H9 (cell line): ENCODE measurements at regions not wholly inside any gene's neighbourhood (a gene's known extent, or its start where the extent isn't known, plus 50 kb on each side); places are given as distances from the start of the nearest gene placed in this dataset.
A peak's percentile ranks its signal among the peaks of the same experiment; 100 is the strongest.

ENCODE experiments used
- DNase-seq: peaks from one replicate; pipeline ENCODE4 v3.0.0-alpha.2; 2017
- H2AFZ ChIP-seq: one replicate; pipeline ENCODE4 v1.6.1; 2013; ENCODE audit warnings: mild to moderate bottlenecking, low read length, control low read depth, moderate library complexity
- H2AK5ac ChIP-seq: 2 replicates; pipeline ENCODE4 v1.6.1; 2013; ENCODE audit warnings: low read length, control low read depth, mixed read lengths; ENCODE audit not compliant: insufficient read length
- H2BK120ac ChIP-seq: one replicate; pipeline ENCODE4 v1.6.1; 2013; ENCODE audit warnings: low read depth, mild to moderate bottlenecking, low read length, control low read depth, inconsistent platforms; ENCODE audit not compliant: poor library complexity, severe bottlenecking
- H2BK12ac ChIP-seq: 2 replicates; pipeline ENCODE4 v1.6.1; 2013; ENCODE audit warnings: low read length, control low read depth, mixed read lengths, low read depth; ENCODE audit not compliant: insufficient read length
- H2BK15ac ChIP-seq: 2 replicates; pipeline ENCODE4 v1.6.1; 2013; ENCODE audit warnings: low read depth, low read length, control low read depth
- H2BK20ac ChIP-seq: one replicate; pipeline ENCODE4 v1.6.1; 2013; ENCODE audit warnings: low read depth, mild to moderate bottlenecking, low read length, control low read depth, inconsistent platforms; ENCODE audit not compliant: poor library complexity, severe bottlenecking
- H2BK5ac ChIP-seq: 2 replicates; pipeline ENCODE4 v1.6.1; 2013; ENCODE audit warnings: low read length, control low read depth, mixed read lengths; ENCODE audit not compliant: insufficient read length
- H3K14ac ChIP-seq: 2 replicates; pipeline ENCODE4 v1.6.1; 2013; ENCODE audit warnings: low read length, control low read depth; ENCODE audit not compliant: insufficient read depth
- H3K18ac ChIP-seq: 2 replicates; pipeline ENCODE4 v1.6.1; 2013; ENCODE audit warnings: low read depth, mild to moderate bottlenecking, mixed read lengths, low read length, control low read depth; ENCODE audit not compliant: insufficient read length
- H3K23ac ChIP-seq: 2 replicates; pipeline ENCODE4 v1.6.1; 2013; ENCODE audit warnings: low read length, control low read depth, mixed read lengths, low read depth; ENCODE audit not compliant: insufficient read length
- H3K23me2 ChIP-seq: 2 replicates; pipeline ENCODE4 v1.6.1; 2013; ENCODE audit warnings: low read depth, mild to moderate bottlenecking, mixed read lengths, low read length, control low read depth; ENCODE audit not compliant: insufficient read length, poor library complexity, severe bottlenecking
- H3K27ac ChIP-seq: 2 replicates; pipeline ENCODE4 v1.5.1; 2013; ENCODE audit warnings: low read length, control low read depth, mixed read lengths, low read depth; ENCODE audit not compliant: insufficient read length
- H3K27me3 ChIP-seq: 2 replicates; pipeline ENCODE4 v1.6.1; 2013; ENCODE audit warnings: low read length, control low read depth, inconsistent platforms; ENCODE audit not compliant: insufficient read depth
- H3K4ac ChIP-seq: 2 replicates; pipeline ENCODE4 v1.6.1; 2013; ENCODE audit warnings: low read depth, mild to moderate bottlenecking, control low read depth, inconsistent platforms, low read length, moderate library complexity
- H3K4me1 ChIP-seq: 2 replicates; pipeline ENCODE4 v1.6.1; 2013; ENCODE audit warnings: low read length, control low read depth, inconsistent platforms; ENCODE audit not compliant: insufficient read depth
- H3K4me2 ChIP-seq: 2 replicates; pipeline ENCODE4 v1.6.1; 2013; ENCODE audit warnings: low read length, control low read depth, mixed read lengths; ENCODE audit not compliant: insufficient read length, insufficient read depth
- H3K56ac ChIP-seq: 2 replicates; pipeline ENCODE4 v1.6.1; 2013; ENCODE audit warnings: low read depth, mild to moderate bottlenecking, mixed read lengths, low read length, control low read depth; ENCODE audit not compliant: insufficient read length
- H3K79me1 ChIP-seq: 2 replicates; pipeline ENCODE4 v1.6.1; 2013; ENCODE audit warnings: low read depth, mild to moderate bottlenecking, moderate library complexity, low read length, control low read depth, inconsistent platforms; ENCODE audit not compliant: insufficient read depth, poor library complexity, severe bottlenecking
- H3K79me2 ChIP-seq: 2 replicates; pipeline ENCODE4 v1.6.1; 2013; ENCODE audit warnings: low read length, control low read depth, inconsistent platforms; ENCODE audit not compliant: insufficient read depth
- H3K9ac ChIP-seq: 2 replicates; pipeline ENCODE4 v1.6.1; 2013; ENCODE audit warnings: low read length, control low read depth, mixed read lengths; ENCODE audit not compliant: insufficient read length; ENCODE audit errors: extremely low read depth
- H3K9me3 ChIP-seq: one replicate; pipeline ENCODE4 v1.6.1; 2013; ENCODE audit warnings: low read depth, low read length, inconsistent platforms; ENCODE audit not compliant: control insufficient read depth
- H3T11ph ChIP-seq: one replicate; pipeline ENCODE4 v1.6.1; 2013; ENCODE audit warnings: mild to moderate bottlenecking, low read length, control low read depth, inconsistent platforms
- H4K20me1 ChIP-seq: one replicate; pipeline ENCODE4 v1.6.1; 2013; ENCODE audit not compliant: control insufficient read depth, insufficient read length, insufficient read depth
- H4K5ac ChIP-seq: 2 replicates; pipeline ENCODE4 v1.6.1; 2013; ENCODE audit warnings: low read depth, mild to moderate bottlenecking, mixed read lengths, low read length, control low read depth; ENCODE audit not compliant: insufficient read length
- H4K8ac ChIP-seq: replicated peaks from 2 replicates; pipeline ENCODE4 v1.6.1; 2013; ENCODE audit warnings: low read length, control low read depth, mixed read lengths, low read depth; ENCODE audit not compliant: insufficient read length
- H4K91ac ChIP-seq: 2 replicates; pipeline ENCODE4 v1.6.1; 2013; ENCODE audit warnings: low read depth, mild to moderate bottlenecking, moderate library complexity, mixed read lengths, low read length, control low read depth; ENCODE audit not compliant: insufficient read length
- H3K27ac Mint-ChIP-seq, 3 experiments: 2 replicates in 2 of 3; 3 replicates in 1 of 3; pipeline ENCODE4 v1.8.0; 2020 to 2021; ENCODE audit warnings: mixed read lengths in 3 of 3, mild to moderate bottlenecking in 1 of 3, moderate library complexity in 1 of 3
- H3K27me3 Mint-ChIP-seq: 2 replicates; pipeline ENCODE4 v1.8.0; 2021; ENCODE audit warnings: low read depth, mild to moderate bottlenecking, moderate library complexity, mixed read lengths
- H3K36me3 Mint-ChIP-seq, 3 experiments: 2 replicates in 2 of 3; 3 replicates in 1 of 3; pipeline ENCODE4 v1.8.0; 2020 to 2021; ENCODE audit warnings: low read depth in 3 of 3, mixed read lengths in 3 of 3; ENCODE audit not compliant: insufficient read depth in 1 of 3
- H3K4me1 Mint-ChIP-seq, 2 experiments: 2 replicates each; pipeline ENCODE4 v1.8.0; 2020; ENCODE audit warnings: mixed read lengths in 2 of 2
- H3K4me3 Mint-ChIP-seq, 2 experiments: 2 replicates in 1 of 2; 3 replicates in 1 of 2; pipeline ENCODE4 v1.8.0; 2020 to 2021; ENCODE audit warnings: mild to moderate bottlenecking in 2 of 2, mixed read lengths in 2 of 2, moderate library complexity in 1 of 2
- H3K9me3 Mint-ChIP-seq, 2 experiments: 2 replicates in 1 of 2; 3 replicates in 1 of 2; pipeline ENCODE4 v1.8.0; 2020; ENCODE audit warnings: mild to moderate bottlenecking in 2 of 2, mixed read lengths in 2 of 2, moderate library complexity in 1 of 2
- CTCF ChIP-seq: fragments of 200-600 bp; sonication (generic); conservative IDR thresholded peaks from 3 replicates; pipeline ENCODE4 v1.8.0; 2021; ENCODE audit warnings: antibody characterized with exemption, mild to moderate bottlenecking
- WGBS: extraction: QIAGEN DNeasy Blood & Tissue Kit; methylation state at CpG from one replicate; pipeline ENCODE4 v1.1.7; 2013; ENCODE audit warnings: missing lambda C conversion rate, low lambda C conversion rate, mixed read lengths; ENCODE audit not compliant: insufficient read length; ENCODE audit errors: extremely low coverage; 5-methylcytosine and 5-hydroxymethylcytosine counted together

GRCh38 chr4:3364199-3364598 is 71.4 kb downstream of the RGS12 start:
- H3K36me3 Mint-ChIP-seq: peaks cover 0 to 2% (median 0%) of the 10 kb centered on the region in 3 experiments; a peak in 3 of 7 replicates
- H2AK5ac ChIP-seq: no peak overlapping the region
- H3K79me2 ChIP-seq: no peaks in the 10 kb centered on the region
- peak overlapping the region in 1 of 3 experiments; percentile 87; a peak in 2 of 7 replicates for H3K27ac Mint-ChIP-seq
- no peak for TF ChIP-seq CTCF
- H2BK5ac ChIP-seq: no peak overlapping the region
- H3K18ac ChIP-seq: no peak overlapping the region
- no peaks in the 10 kb centered on the region for H3K9me3 ChIP-seq
- no peaks in the 10 kb centered on the region; the same call in 1 of the 2 replicates for H3K27me3 Mint-ChIP-seq
- H4K8ac ChIP-seq: no peak overlapping the region
- no peak overlapping the region for H3K23ac ChIP-seq
- no peak overlapping the region for H2BK12ac ChIP-seq
- no peak overlapping the region for H3K4me2 ChIP-seq
- no peak overlapping the region for H3K9ac ChIP-seq
- no peaks in the 10 kb centered on the region for H3K79me1 ChIP-seq
- no peaks in the 10 kb centered on the region for H3K23me2 ChIP-seq
- H2AFZ ChIP-seq: no peak overlapping the region
- 0 out of 5 replicates have a peak, but pooled peaks cover 0 to 4% of the 10 kb centered on the region in 2 experiments for H3K9me3 Mint-ChIP-seq
- no peak overlapping the region for H4K91ac ChIP-seq
- no peaks in the 10 kb centered on the region; the same call in 1 of the 2 replicates for H3K4me1 ChIP-seq
- DNase-seq: no peak
- H4K20me1 ChIP-seq: peaks cover 2% of the 10 kb centered on the region
- no peak overlapping the region for H2BK20ac ChIP-seq
- no peaks in the 10 kb centered on the region for H3K27me3 ChIP-seq
- H3K4me1 Mint-ChIP-seq: peaks cover 9 to 26% of the 10 kb centered on the region in 2 experiments
- no peak overlapping the region for H2BK120ac ChIP-seq
- no CpG with 5 or more reads among the region's 17 CpGs for WGBS
- H2BK15ac ChIP-seq: no peak overlapping the region
- no peak overlapping the region for H3K27ac ChIP-seq
- no peak overlapping the region for H3K4ac ChIP-seq
- no peak overlapping the region for H3T11ph ChIP-seq
- no peak overlapping the region for H4K5ac ChIP-seq
- no peak overlapping the region; the same call in 1 of the 2 replicates for H3K14ac ChIP-seq
- no peak overlapping the region for H3K56ac ChIP-seq
- no peak overlapping the region for H3K4me3 Mint-ChIP-seq
